Fibroblast of pulmonary artery (primary cell): ENCODE measurements at regions not wholly inside any gene's neighbourhood (a gene's known extent, or its start where the extent isn't known, plus 50 kb on each side); places are given as distances from the start of the nearest gene placed in this dataset.
A peak's percentile ranks its signal among the peaks of the same experiment; 100 is the strongest.
"Not testable (repeated sequence)": the region's sequence is repeated elsewhere in the genome, so short reads cannot be mapped to it uniquely, and the experiment has no call there.

Source experiments
- DNase-seq: peaks from one replicate; pipeline ENCODE4 v3.0.0-alpha.2; 2010; ENCODE audit warnings: low read depth
- H3K4me3 ChIP-seq: replicated peaks from 2 replicates; pipeline ENCODE4 v1.5.1; 2011; ENCODE audit warnings: low read depth, mild to moderate bottlenecking, control low read depth, low read length, moderate library complexity
- TF ChIP-seq, protein P1 (sequence below): IDR thresholded peaks from 2 replicates; pipeline ENCODE4 v1.5.1; 2011; ENCODE audit warnings: mild to moderate bottlenecking, control low read depth, low read length, inconsistent platforms; ENCODE audit errors: missing control alignments

DNA sequence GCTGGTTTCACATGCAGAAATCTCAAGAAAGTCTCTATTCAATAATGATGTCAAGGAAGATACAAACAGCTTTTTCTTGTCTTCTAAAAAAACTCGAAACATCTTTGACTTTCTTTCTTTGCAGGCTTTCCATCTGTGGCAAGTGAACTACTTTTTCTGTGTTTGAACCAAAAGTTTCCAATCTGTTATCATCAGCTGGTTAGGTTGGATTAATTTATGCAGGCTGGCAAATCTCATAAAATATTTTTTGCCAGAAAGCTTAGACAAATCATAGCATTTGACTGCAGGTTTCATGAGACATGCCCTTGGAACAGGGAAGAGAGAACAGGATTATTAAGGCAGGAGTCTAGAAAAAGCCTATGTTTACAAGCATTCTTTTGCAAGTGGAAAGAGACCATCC is 86.1 kb upstream of the ARHGAP42 start:
- H3K4me3 ChIP-seq, result no peak overlapping the region
- TF ChIP-seq, protein P1, sequence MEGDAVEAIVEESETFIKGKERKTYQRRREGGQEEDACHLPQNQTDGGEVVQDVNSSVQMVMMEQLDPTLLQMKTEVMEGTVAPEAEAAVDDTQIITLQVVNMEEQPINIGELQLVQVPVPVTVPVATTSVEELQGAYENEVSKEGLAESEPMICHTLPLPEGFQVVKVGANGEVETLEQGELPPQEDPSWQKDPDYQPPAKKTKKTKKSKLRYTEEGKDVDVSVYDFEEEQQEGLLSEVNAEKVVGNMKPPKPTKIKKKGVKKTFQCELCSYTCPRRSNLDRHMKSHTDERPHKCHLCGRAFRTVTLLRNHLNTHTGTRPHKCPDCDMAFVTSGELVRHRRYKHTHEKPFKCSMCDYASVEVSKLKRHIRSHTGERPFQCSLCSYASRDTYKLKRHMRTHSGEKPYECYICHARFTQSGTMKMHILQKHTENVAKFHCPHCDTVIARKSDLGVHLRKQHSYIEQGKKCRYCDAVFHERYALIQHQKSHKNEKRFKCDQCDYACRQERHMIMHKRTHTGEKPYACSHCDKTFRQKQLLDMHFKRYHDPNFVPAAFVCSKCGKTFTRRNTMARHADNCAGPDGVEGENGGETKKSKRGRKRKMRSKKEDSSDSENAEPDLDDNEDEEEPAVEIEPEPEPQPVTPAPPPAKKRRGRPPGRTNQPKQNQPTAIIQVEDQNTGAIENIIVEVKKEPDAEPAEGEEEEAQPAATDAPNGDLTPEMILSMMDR, result no peak
- no peak for DNase-seq

DNA sequence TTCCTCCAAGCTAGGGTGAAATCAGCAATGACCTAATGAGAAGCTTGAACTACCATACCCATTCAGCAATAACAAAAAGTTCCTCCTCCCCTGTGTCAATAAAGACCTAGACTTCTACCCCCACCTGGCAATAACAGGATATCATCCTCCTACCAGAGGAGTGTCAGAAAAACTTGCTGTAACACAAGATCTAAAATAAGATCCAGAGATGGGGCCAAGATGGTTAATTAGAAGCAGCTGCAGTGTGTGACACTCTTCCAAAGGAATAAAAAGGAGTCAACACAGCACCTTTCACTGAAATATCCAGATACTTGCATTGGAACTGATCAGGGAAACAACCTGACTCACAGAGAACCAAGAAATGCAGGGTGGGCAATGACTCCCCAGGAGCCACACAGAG is 84.4 kb upstream of the ARHGAP42 start:
- TF ChIP-seq, protein P1, result no peak
- H3K4me3 ChIP-seq, result no peak overlapping the region
- no peak for DNase-seq

- not testable (repeated sequence) for H3K4me3 ChIP-seq, DNase-seq
These were observed 79.3 kb upstream of the ARHGAP42 start for GRCh38 chr11:100607761-100608160.

DNA sequence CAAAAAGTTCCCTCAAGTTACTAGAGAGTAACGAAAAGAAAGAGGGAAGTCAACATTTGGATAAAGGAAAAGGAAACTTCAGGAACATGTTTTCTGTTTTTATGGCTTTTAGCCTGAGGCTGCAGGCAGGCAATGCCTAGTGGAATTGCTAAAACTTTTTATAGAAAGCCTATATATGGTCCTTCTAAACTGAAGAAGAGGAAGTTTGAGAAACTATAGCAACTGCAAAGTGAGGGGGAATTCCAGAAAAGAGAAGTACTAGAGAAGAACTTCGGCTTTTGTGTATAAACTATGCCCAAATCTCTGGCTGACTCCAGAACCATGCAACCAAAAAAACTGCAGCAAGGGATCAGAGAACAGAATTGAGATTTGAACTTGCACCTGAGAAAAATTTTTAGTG is 74.3 kb upstream of the ARHGAP42 start:
- TF ChIP-seq, protein P1, result no peak
- H3K4me3 ChIP-seq, result no peak overlapping the region
- no peak for DNase-seq

DNA sequence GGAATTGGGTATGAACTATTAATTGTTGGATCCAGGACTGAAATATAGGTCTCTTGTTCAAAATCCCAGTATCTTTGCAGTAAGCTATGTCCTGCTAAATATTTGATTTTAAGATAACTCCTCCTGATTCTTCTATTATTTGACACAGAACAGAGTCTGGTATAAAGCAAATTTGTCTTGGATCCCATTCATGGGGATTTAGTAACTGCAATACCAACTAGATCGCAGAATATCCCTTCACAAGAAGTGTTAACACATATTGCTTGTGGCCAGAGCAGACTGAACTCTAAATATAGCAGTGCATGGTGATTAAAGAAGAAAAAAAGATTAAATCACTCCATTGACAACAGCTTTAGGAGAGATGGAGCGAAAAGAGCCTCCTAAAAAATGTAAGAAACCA is 68.2 kb upstream of the ARHGAP42 start:
- DNase-seq, result no peak
- TF ChIP-seq, protein P1, result no peak
- H3K4me3 ChIP-seq, result no peak overlapping the region

GRCh38 chr11:100619484-100619883 is 67.6 kb upstream of the ARHGAP42 start:
- DNase-seq, result peak; percentile 44
- H3K4me3 ChIP-seq, result no peak overlapping the region
- TF ChIP-seq, protein P1, result no peak

DNA sequence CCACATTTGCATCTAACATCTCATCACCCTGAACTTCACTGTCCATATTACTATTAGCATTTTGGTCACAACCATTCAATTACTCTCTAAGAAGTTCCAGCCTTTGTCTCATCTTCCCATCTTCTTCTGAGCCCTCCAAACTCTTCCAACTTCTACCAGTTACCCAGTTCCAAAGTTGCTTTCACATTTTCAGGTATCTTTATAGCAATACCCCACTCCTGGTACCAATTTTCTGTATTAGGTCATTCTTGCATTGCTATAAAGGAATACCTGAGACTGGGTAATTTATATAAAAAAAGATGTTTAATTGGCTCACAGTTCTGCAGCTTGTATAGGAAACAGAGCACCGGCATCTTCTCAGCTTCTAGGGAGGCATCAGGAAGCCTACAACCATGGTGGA is 64.7 kb upstream of the ARHGAP42 start:
- no peak for DNase-seq
- no peak overlapping the region for H3K4me3 ChIP-seq
- TF ChIP-seq, protein P1, result no peak

GRCh38 chr11:100624346-100624745 is 62.7 kb upstream of the ARHGAP42 start:
- H3K4me3 ChIP-seq, result no peak overlapping the region
- peak; percentile 8 for DNase-seq
- TF ChIP-seq, protein P1, result no peak
